Activated CD4-positive, alpha-beta T cell treated with anti-CD3 and anti-CD28 coated beads, Interleukin-2, amount 50 U/mL, for 48 hours (primary cell): ENCODE measurements at regions not wholly inside any gene's neighbourhood (a gene's known extent, or its start where the extent isn't known, plus 50 kb on each side); places are given as distances from the start of the nearest gene placed in this dataset.

Source experiments
- DNase-seq, 2 experiments: peaks; one replicate each; pipeline ENCODE4 v3.0.0-alpha.2; 2020

DNA sequence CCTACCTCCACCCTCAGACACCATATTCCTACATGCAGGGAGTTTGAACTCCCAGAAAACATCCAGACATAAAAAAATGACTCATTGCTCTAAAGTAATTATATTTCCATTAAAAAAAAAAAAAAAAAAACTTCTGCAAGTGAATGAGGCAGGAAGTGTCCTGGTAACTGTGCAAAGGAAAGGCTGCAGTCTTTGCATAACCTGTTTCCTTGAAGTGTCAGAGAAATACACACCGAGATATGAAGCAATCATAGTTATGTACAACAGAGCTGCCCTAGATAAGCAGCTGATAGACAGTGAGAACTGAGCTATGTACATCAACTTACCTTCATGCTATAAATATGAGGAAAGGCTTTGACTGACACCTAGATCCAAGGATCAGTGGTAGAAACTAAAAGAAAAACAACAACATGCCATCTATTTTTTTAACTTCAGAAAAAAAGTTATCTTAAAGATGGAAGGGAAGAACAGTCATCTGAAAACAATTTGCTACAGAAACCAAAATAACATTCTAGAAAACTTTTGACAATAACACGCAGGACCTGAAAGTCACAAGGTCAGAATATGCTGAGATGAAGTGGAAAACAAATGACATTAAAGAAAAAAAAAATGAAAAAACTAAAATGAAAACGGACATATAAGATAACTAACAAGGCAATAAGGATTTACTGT lies 263.2 kb downstream of the SEC23A start:
- no peak for DNase-seq

- no peak for DNase-seq
These were observed 264.1 kb downstream of the SEC23A start for GRCh38 chr14:38838979-38839323.

- no peak for DNase-seq
These were observed 264.7 kb downstream of the SEC23A start for GRCh38 chr14:38838049-38838978.

DNA sequence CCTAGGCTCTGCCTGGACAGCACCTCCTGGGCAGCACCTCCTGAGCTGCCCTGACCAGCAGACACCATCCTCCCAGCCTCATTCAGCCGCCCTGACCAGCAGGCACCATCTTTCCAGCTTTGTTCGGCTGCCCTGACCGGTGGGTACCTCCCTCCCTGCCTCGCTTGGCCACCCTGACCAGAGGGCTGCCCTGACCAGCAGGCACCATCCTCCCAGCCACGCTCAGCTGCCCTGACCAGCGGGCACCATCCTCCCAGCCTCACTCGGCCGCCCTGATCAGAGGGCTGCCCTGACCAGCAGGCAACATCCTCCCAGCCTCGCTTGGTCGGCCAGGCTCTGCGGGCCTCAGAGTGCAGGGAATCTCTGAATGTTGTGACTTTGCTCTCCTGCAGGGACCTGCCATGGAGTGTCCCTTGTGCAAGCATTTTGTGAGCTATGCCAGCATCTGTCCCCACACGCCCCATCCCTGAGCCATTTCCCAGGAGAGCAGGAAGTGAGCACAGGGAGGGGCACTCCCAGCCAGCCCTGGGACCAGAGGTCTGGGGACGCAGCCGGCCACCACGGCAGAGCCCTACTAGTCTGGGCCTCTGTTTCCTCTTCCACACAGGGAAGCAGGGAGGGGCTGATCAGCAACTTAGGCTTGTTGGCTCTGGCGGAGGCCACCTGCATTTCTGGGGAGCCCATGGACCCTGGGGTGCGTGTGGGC lies 265.5 kb downstream of the SEC23A start:
- DNase-seq, result no peak

- no peak for DNase-seq
These were observed 266.5 kb downstream of the SEC23A start for GRCh38 chr14:38836539-38836938.

- no peak for DNase-seq
These were observed 267.2 kb downstream of the SEC23A start for GRCh38 chr14:38835874-38836273.

- no peak for DNase-seq
These were observed 274.7 kb downstream of the SEC23A start for GRCh38 chr14:38828183-38828827.

- no peak for DNase-seq
These were observed 278.3 kb downstream of the SEC23A start for GRCh38 chr14:38824706-38825105.

DNA sequence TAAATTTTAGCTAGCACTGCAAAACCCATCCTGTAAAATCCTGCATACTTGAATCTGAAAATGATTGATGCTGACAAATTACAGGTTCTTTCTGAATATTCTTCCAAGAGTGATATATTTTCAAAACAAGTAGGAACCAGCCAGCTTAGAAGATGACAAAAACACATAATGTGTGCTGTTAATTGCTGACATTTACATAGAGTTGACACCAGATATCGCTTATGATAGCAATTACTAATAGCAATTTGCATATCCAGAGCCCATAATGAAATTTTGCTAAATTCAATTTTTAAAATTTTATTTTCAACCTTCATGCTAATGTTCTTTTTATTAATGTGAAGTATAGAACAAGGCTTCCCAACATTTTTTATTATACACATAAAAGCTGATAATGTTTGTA lies 284.5 kb downstream of the SEC23A start:
- DNase-seq, result no peak

DNA sequence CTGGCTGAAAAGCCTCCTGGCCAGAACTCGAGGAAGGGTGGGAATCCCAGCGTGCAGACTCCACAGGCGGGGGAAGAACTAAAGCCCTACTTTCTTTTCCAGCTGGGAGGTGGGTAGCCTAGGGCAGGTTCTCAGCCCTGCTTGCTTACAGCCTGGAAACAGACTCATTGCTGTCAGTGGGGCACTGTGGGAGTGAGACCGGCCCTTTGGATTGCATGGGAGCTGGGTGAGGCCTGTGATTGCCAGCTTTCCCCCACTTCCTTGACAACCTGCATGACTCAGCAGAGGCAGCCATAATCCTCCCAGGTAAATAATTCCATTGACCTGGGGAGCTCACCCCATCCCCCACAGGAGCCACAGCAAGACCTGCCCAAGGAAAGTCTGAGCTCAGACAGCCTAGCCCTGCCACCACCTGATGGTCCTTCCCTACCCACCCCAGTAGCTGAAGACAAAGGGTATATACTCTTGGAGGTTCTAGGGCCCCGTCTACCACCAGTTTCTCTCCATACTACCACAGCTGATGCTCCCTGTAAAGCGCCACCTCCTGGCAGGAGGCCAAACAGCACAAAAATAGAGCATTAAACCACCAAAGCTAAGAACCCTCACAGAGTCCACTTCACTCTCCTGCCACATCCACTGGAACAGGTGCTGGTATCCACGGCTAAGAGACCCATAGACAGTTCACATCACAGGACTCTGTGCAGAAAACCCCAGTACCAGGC lies 294.1 kb downstream of the SEC23A start:
- peak; percentile 2 to 14 for DNase-seq

- DNase-seq, result no peak
These were observed 303.4 kb downstream of the SEC23A start for GRCh38 chr14:38799671-38800070.

DNA sequence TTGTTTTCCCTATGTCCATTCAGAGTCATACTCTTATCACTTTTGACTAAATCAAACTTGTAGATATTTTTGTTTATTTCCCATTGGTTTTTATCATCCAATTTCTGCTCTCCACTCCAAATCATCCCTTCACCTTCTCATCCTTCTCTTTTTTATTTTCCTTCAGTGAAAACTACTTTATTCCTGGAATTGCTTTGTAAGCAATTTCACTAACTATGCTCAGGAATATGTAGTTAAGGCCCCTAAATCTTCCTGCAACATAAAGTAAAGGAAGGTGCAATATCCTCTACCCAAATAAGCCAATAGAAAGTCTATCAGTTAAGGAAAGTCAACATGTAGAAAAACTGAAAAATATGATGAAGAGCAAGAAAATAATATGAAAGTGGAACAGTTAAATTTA lies 308.4 kb downstream of the SEC23A start:
- DNase-seq, result no peak

DNA sequence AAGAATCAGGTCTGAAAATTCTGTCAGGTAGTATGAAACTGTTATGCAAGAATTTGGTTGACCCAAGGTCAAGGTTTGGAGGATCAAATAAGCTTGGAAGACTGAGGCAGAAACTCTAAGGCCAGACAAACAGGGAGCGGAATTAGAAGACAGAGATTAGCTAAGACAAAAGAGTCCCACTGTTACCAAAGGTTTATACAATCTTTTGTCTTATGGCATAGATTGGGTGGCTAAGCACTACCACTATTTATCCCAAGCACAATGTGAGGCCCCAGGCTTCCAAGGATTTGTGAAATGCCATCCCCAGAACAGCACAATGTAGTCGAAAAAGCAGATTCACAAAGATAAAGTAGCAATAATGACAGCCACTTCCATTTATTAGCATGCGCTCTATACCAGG lies 311.2 kb downstream of the SEC23A start:
- no peak for DNase-seq

DNA sequence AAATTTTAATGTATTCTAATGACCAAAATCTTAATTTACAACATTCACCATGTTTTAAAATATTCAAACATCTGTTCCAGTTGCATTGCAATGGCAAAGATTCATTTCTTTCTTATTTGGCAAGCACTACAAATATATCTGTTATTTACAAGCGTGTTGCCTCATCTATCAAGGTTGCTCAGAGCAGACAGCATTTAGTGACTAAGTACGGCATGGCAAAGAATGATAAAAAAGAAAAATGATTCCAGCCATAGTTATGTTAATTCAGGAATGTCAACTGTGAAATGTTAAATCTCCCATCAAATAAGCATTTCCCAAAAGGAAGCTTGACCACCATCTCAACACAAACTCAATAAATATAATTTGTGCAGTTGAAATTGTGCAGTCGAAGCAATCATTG lies 312.1 kb downstream of the SEC23A start:
- DNase-seq, result no peak

GRCh38 chr14:38789805-38790204 lies 313.2 kb downstream of the SEC23A start:
- no peak for DNase-seq

- no peak for DNase-seq
These were observed 315.0 kb downstream of the SEC23A start for GRCh38 chr14:38788060-38788459.

DNA sequence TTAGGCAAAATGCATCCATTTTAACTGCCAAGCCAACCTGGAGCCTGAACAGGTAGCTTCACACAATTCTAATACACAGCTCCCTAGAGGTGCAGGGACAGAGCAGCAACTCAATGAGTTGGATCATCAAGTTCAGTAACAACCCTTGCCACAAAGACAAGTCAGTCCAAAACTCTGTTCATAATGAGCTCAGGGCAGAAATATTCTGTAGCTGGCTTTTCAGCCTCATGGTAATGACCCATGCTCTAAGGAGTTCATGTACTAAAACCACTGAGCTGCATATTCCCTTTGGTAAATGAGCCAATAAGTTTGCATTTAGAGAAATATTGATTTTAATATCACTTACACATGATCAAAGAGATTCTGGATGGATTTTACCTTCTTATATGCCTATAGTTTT lies 316.1 kb downstream of the SEC23A start:
- DNase-seq, result no peak

GRCh38 chr14:38777401-38777800 lies 325.6 kb downstream of the SEC23A start:
- no peak for DNase-seq

GRCh38 chr14:38775986-38776385 lies 327.0 kb downstream of the SEC23A start:
- DNase-seq, result no peak

GRCh38 chr14:38774162-38774561 lies 328.9 kb downstream of the SEC23A start:
- no peak for DNase-seq

- no peak for DNase-seq
These were observed 332.8 kb downstream of the SEC23A start for GRCh38 chr14:38770251-38770650.

- no peak for DNase-seq
These were observed 340.2 kb downstream of the SEC23A start for GRCh38 chr14:38762845-38763244.

GRCh38 chr14:38762426-38762825 lies 340.6 kb downstream of the SEC23A start:
- no peak for DNase-seq
